ENCODE measurements at regions not wholly inside any gene's neighbourhood (a gene's known extent, or its start where the extent isn't known, plus 50 kb on each side); places are given as distances from the start of the nearest gene placed in this dataset.

- no peak for DNase-seq
Measured at GRCh38 chr14:56900726-56901125, 90.4 kb upstream of the OTX2 start.

- DNase-seq = no peak
Measured at GRCh38 chr14:56899829-56900228, 89.5 kb upstream of the OTX2 start.

GRCh38 chr14:56896922-56897321 is 86.6 kb upstream of the OTX2 start:
- no peak for DNase-seq

- no peak for DNase-seq
Measured at GRCh38 chr14:56896231-56896630, 86.0 kb upstream of the OTX2 start.

GRCh38 chr14:56895154-56895553 is 84.9 kb upstream of the OTX2 start:
- DNase-seq = no peak

GRCh38 chr14:56894591-56894991 is 84.3 kb upstream of the OTX2 start:
- DNase-seq = no peak

- DNase-seq = no peak
Measured at GRCh38 chr14:56892959-56893358, 82.7 kb upstream of the OTX2 start.

- no peak for DNase-seq
Measured at GRCh38 chr14:56891226-56891625, 80.9 kb upstream of the OTX2 start.

- no peak for DNase-seq
Measured at GRCh38 chr14:56889705-56890104, 79.4 kb upstream of the OTX2 start.

- DNase-seq = no peak
Measured at GRCh38 chr14:56888274-56888673, 78.0 kb upstream of the OTX2 start.

GRCh38 chr14:56887216-56887615 is 76.9 kb upstream of the OTX2 start:
- no peak for DNase-seq

GRCh38 chr14:56886471-56887062 is 76.3 kb upstream of the OTX2 start:
- no peak for DNase-seq

- DNase-seq = no peak
Measured at GRCh38 chr14:56885825-56886224, 75.5 kb upstream of the OTX2 start.

- DNase-seq = no peak
Measured at GRCh38 chr14:56884617-56885016, 74.3 kb upstream of the OTX2 start.

- DNase-seq = no peak
Measured at GRCh38 chr14:56881181-56881580, 70.9 kb upstream of the OTX2 start.

- DNase-seq = no peak
Measured at GRCh38 chr14:56878766-56879165, 68.5 kb upstream of the OTX2 start.

GRCh38 chr14:56875104-56875675 is 64.9 kb upstream of the OTX2 start:
- no peak for DNase-seq

- DNase-seq = peak; percentile 17
Measured at GRCh38 chr14:56874375-56874774, 64.1 kb upstream of the OTX2 start.

GRCh38 chr14:56870336-56870735 is 60.1 kb upstream of the OTX2 start:
- no peak for DNase-seq

GRCh38 chr14:56868660-56869059 is 58.4 kb upstream of the OTX2 start:
- no peak for DNase-seq

- DNase-seq = no peak
Measured at GRCh38 chr14:56862836-56863235, 52.6 kb upstream of the OTX2 start.

- no peak for DNase-seq
Measured at GRCh38 chr14:56860441-56860840, 50.2 kb upstream of the OTX2 start.
